ENCODE measurements at regions not wholly inside any gene's neighbourhood (a gene's known extent, or its start where the extent isn't known, plus 50 kb on each side); places are given as distances from the start of the nearest gene placed in this dataset.

DNA sequence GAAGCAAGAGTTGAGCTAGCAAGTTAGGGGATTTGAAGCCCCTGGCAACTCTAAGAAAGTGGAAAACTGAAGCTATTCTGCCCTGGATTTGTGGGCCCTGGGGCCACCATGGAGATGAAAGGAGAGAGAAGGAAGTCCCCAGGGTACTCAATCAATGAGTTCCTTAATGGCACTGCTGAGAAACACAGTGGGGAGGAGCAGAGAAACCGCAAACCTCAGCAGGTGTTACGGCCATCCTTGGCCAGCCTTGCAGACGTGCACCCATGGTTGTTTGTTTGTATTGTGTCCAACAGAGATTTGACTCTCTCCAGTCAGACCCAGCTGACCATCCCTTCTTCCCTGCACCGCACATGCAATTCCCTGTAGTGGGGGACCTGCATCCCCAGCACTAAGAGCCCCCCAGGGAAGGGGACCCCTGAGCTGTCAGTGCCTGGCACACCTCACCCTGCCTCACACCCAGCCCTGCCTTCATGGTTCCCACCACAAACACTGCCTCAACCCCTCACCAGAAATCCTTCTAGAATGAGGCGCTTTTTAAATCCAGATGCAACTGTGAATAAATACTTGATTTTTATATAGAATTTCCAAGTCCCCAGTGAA, 255.3 kb downstream of the SH3BP4 start:
- TF ChIP-seq, protein P1, sequence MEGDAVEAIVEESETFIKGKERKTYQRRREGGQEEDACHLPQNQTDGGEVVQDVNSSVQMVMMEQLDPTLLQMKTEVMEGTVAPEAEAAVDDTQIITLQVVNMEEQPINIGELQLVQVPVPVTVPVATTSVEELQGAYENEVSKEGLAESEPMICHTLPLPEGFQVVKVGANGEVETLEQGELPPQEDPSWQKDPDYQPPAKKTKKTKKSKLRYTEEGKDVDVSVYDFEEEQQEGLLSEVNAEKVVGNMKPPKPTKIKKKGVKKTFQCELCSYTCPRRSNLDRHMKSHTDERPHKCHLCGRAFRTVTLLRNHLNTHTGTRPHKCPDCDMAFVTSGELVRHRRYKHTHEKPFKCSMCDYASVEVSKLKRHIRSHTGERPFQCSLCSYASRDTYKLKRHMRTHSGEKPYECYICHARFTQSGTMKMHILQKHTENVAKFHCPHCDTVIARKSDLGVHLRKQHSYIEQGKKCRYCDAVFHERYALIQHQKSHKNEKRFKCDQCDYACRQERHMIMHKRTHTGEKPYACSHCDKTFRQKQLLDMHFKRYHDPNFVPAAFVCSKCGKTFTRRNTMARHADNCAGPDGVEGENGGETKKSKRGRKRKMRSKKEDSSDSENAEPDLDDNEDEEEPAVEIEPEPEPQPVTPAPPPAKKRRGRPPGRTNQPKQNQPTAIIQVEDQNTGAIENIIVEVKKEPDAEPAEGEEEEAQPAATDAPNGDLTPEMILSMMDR (IDR thresholded peaks at IDR 0.05; ENCODE audit: low read depth, low read length, missing control alignments): no peak
- no peak overlapping the region for H3K4me3 ChIP-seq (replicated peaks; ENCODE audit: low read depth, low read length)
- no peak for DNase-seq (ENCODE audit: extremely low read depth, low read depth)

DNA sequence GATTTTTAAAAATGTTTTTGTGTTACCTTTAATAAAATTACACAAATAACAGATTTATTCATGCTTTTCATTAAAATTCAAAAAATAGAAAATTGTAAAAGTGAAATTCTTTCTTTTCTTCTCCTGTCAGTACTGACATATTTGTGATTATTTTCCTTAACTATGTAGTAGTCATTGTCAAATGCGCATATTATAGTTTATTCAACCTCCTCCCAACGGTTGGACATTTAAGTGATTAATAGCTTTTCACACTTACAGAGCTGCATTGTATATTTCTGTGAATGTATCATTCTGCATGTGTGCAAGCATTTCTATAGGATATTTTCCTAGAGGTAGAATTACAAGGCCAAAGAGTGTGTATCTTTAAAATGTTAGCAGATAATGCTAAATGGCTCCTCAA, 259.2 kb downstream of the SH3BP4 start:
- TF ChIP-seq, protein P1 (IDR thresholded peaks at IDR 0.05; ENCODE audit: low read depth, low read length, missing control alignments): no peak
- DNase-seq (ENCODE audit: extremely low read depth, low read depth): no peak
- H3K4me3 ChIP-seq (replicated peaks; ENCODE audit: low read depth, low read length): no peak overlapping the region

DNA sequence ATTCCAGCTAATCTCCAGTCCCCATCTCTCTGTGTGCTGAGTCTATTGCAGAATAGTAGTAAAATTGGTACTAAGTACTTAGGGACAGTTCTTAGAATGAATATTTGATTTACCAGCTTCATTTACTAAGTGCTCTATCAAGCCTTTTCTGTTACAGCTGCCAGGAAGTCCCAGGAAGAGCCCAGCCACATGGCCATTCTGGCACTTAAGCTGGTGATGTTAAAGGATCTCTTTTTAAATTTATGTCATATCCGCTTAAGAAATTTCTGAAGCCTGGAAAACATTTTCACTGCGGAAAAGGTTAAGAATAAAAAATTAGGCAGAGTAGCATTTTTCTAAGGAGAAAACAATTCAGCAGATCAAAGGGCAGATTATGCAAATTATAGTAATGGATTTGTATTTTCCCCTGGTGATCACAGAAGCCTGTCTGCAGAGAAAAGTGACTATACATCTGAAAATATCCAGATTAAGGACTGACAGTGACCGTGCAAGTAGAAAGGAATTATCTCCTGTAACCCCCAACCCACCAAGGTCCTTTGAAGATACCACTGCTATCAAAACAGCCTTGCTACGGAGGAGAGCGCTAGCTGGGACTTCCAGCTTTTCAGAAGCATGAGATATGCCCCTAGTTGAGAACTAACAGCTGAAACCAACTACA, 260.8 kb downstream of the SH3BP4 start:
- no peak for DNase-seq (ENCODE audit: extremely low read depth, low read depth)

GRCh38 chr2:235215248-235215647, 263.4 kb downstream of the SH3BP4 start:
- no peak for DNase-seq (ENCODE audit: extremely low read depth, low read depth)
- no peak overlapping the region for H3K4me3 ChIP-seq (replicated peaks; ENCODE audit: low read depth, low read length)
- TF ChIP-seq, protein P1 (IDR thresholded peaks at IDR 0.05; ENCODE audit: low read depth, low read length, missing control alignments): no peak

More for the DNA sequence above, 260.8 kb downstream of the SH3BP4 start:
- TF ChIP-seq, protein P1 (IDR thresholded peaks at IDR 0.05; ENCODE audit: low read depth, low read length, missing control alignments): no peak
- no peak overlapping the region for H3K4me3 ChIP-seq (replicated peaks; ENCODE audit: low read depth, low read length)

DNA sequence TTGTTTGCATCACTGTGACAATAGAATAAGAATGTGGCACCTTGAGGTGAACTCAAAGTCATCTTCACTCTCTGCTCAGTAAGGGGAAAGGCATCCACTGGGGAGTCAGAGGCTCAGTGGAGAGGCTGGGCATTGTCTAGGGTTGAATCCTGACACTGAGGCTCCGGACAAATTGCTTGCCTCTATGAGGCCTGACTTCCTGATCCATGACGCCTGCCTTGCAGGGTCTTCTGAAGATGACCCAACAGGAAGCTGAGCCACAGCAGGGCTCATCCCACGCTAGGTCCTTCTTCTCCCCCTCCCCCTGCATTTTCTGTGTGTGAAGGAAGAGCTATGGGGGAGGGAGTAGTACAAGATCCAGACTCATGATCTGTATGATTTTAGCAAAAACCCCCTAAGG, 265.1 kb downstream of the SH3BP4 start:
- H3K4me3 ChIP-seq (replicated peaks; ENCODE audit: low read depth, low read length): no peak overlapping the region
- DNase-seq (ENCODE audit: extremely low read depth, low read depth): no peak
- TF ChIP-seq, protein P1 (IDR thresholded peaks at IDR 0.05; ENCODE audit: low read depth, low read length, missing control alignments): no peak

DNA sequence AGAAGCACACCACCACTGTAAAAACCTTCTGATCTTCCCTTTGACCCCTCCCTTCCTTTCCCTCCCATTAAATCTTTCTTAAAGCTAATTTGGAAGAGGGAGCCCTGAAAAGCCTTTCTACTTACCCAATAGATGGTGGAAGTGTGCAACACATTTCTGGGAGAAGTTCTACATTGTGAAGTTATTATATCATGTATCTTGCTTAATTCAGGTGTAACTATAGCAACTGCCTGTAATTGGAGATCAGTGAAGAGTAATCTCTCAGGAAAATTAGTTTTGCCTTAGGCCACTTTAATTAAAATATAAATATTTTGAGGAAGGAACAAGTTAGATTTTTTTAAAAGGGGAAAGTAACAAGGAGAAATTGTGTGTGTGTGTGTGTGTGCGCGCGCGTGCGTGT, 266.0 kb downstream of the SH3BP4 start:
- H3K4me3 ChIP-seq (replicated peaks; ENCODE audit: low read depth, low read length): no peak overlapping the region
- DNase-seq (ENCODE audit: extremely low read depth, low read depth): no peak
- TF ChIP-seq, protein P1 (IDR thresholded peaks at IDR 0.05; ENCODE audit: low read depth, low read length, missing control alignments): no peak

All from HFF-Myc (cell line).